Sigmoid colon (tissue), 4 donors: ENCODE measurements at regions not wholly inside any gene's neighbourhood (a gene's known extent, or its start where the extent isn't known, plus 50 kb on each side); places are given as distances from the start of the nearest gene placed in this dataset.

Source experiments
- CTCF ChIP-seq, 4 experiments: fragments of 450-650 bp in 3 of 4; fragments of 200-600 bp in 1 of 4; IDR thresholded peaks; one replicate each; pipeline ENCODE4 v1.5.1; 2016 to 2019; ENCODE audit warnings: antibody characterized with exemption in 4 of 4, mild to moderate bottlenecking in 3 of 4, moderate library complexity in 2 of 4
- POLR2A ChIP-seq, 2 donors: fragments of 450-650 bp; IDR thresholded peaks; one replicate each; pipeline ENCODE4 v1.6.1; 2016; ENCODE audit warnings: antibody characterized with exemption in 2 of 2, mild to moderate bottlenecking in 2 of 2, moderate library complexity in 2 of 2
- POLR2AphosphoS5 ChIP-seq, 4 donors: sonication (generic); formaldehyde crosslinking; IDR thresholded peaks; one replicate each; pipeline ENCODE4 v1.6.1; 2017; ENCODE audit warnings: antibody characterized with exemption in 4 of 4

DNA sequence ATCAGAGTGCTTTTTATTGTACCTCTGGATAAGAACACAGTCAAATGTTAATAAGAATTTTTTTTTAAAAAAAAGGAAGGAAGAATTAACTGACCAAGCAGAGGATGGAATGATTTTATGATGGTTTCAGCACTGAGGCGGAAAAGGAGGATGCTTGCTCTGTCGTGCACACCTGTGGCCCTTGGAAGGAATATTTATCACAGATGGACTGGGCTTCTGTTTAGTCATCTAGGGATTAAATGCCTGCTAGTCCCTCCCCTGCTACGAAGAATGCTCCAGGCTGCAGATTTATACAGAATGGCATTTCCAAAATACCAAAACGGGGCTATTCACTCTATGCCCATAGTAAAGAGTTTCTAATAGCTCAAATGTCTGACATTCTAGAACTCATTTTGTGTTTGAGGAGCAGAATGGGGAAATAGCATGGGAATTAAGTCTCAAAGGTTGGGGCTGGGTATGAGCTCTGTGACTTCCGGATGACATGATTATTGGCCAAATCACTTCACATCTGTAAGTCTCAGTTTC lies 92.8 kb upstream of the BCL6 start:
- TF ChIP-seq CTCF (IDR thresholded peaks at IDR 0.05), result no peak
- no peak for TF ChIP-seq POLR2A (IDR thresholded peaks at IDR 0.05)
- no peak for TF ChIP-seq POLR2AphosphoS5 (IDR thresholded peaks at IDR 0.05)
